ENCODE measurements at regions not wholly inside any gene's neighbourhood (a gene's known extent, or its start where the extent isn't known, plus 50 kb on each side); places are given as distances from the start of the nearest gene placed in this dataset.

GRCh38 chr21:28731700-28732321 lies 260.9 kb downstream of the LTN1 start:
- in situ Hi-C loops (cut with MboI) (no loop called here), intact Hi-C loops (cut with micrococcal nuclease) (no loop called here)
- no peaks in the 10 kb centered on the region for H3K9me1 ChIP-seq (ENCODE audit: control insufficient read depth, insufficient read depth, low read length)
- TF ChIP-seq TBL1XR1 (IDR thresholded peaks at IDR 0.05; ENCODE audit: low read length in 2 of 2): no peak
- no peak for TF ChIP-seq PPARD (CRISPR knock-in tag; IDR thresholded peaks at IDR 0.05)
- no peak for TF ChIP-seq SP1 (CRISPR knock-in tag; IDR thresholded peaks at IDR 0.05)
- TF ChIP-seq HMGN3 (IDR thresholded peaks at IDR 0.05; ENCODE audit: borderline replicate concordance, extremely low read depth, insufficient read length, low read depth, low read length): no peak
- TF ChIP-seq CHD2 (IDR thresholded peaks at IDR 0.05; ENCODE audit: low read depth, low read length): no peak
- no peak for TF ChIP-seq ZNF277 (CRISPR knock-in tag; IDR thresholded peaks at IDR 0.05; ENCODE audit: borderline replicate concordance)
- TF ChIP-seq ZFX (CRISPR knock-in tag; IDR thresholded peaks at IDR 0.05): no peak
- no peak for TF ChIP-seq ARHGAP35 (IDR thresholded peaks at IDR 0.05; ENCODE audit: partially characterized antibody)
- TF ChIP-seq ZNF77 (CRISPR knock-in tag; IDR thresholded peaks at IDR 0.05): no peak
- H4K20me1 ChIP-seq (replicated peaks; ENCODE audit: control insufficient read depth, insufficient read depth, low read length): no peaks in the 10 kb centered on the region
- no peaks in the 10 kb centered on the region for H3K79me2 ChIP-seq (ENCODE audit: control insufficient read depth, insufficient read depth, low read length)
- DNase-seq (ENCODE audit: extremely low read depth in 1 of 4, low spot score in 3 of 4) (no peak), ATAC-seq (no peak), FAIRE-seq (no peak)
- H3K36me3 ChIP-seq (ENCODE audit: control insufficient read depth, insufficient read depth, low read length): no peaks in the 10 kb centered on the region
- H3K9me3 ChIP-seq (replicated peaks; ENCODE audit: control insufficient read depth, insufficient read depth, low read depth, low read length): no peaks in the 10 kb centered on the region
- BruUV-seq (replicated peaks): no TSS peak
- H3K4me1 ChIP-seq (replicated peaks in 1 of 2; ENCODE audit: control insufficient read depth in 2 of 2, insufficient read depth in 2 of 2, low read length in 2 of 2): no peaks in the 10 kb centered on the region
- WGBS (ENCODE audit: insufficient coverage, low coverage, missing lambda C conversion rate): 0% methylated on average over 6 of the region's 6 CpGs
- CTCF ChIA-PET (ENCODE audit: low intra/inter-chr PET ratio): no interaction called here
- H3K27ac ChIP-seq (ENCODE audit: extremely low read depth, low read depth, low read length): no peak overlapping the region
- POLR2A ChIA-PET: no interaction called here
- H3K4me3 ChIP-seq: no peak overlapping the region
- no peak overlapping the region for H2AFZ ChIP-seq (ENCODE audit: low read depth, low read length)
- H3K4me2 ChIP-seq (ENCODE audit: insufficient read depth, low read length): no peak overlapping the region
- no peaks in the 10 kb centered on the region for H3K27me3 ChIP-seq (ENCODE audit: control insufficient read depth in 2 of 2, insufficient read depth in 2 of 2, low read length in 2 of 2)
- H3K9ac ChIP-seq (ENCODE audit: insufficient read depth in 1 of 2, low read depth in 2 of 2, low read length in 2 of 2): no peak overlapping the region
